Stimulated activated naive CD8-positive, alpha-beta T cell treated with anti-CD3 and anti-CD28 coated beads, Interleukin-15, amount 100 ng/mL, for 72 hours (primary cell): ENCODE measurements at regions not wholly inside any gene's neighbourhood (a gene's known extent, or its start where the extent isn't known, plus 50 kb on each side); places are given as distances from the start of the nearest gene placed in this dataset.
A peak's percentile ranks its signal among the peaks of the same experiment; 100 is the strongest.

Experiments used
- ATAC-seq: fragments of 150-1000 bp; cut with Tn5 transposase; 2 replicates; pipeline ENCODE4 v1.10.0; 2021; ENCODE audit warnings: mild to moderate bottlenecking, moderate library complexity
- DNase-seq, 2 donors: peaks; one replicate each; pipeline ENCODE4 v3.0.0; 2021 to 2022
- H3K27ac Mint-ChIP-seq, 2 donors: one replicate each; pipeline ENCODE4 v1.8.0; 2022; ENCODE audit warnings: mild to moderate bottlenecking in 2 of 2, mixed read lengths in 2 of 2, moderate library complexity in 2 of 2
- H3K27me3 Mint-ChIP-seq: one replicate; pipeline ENCODE4 v1.8.0; 2022; ENCODE audit warnings: mixed read lengths
- H3K4me1 Mint-ChIP-seq: one replicate; pipeline ENCODE4 v1.8.0; 2022; ENCODE audit warnings: mild to moderate bottlenecking, mixed read lengths
- H3K4me3 Mint-ChIP-seq, 2 donors: one replicate each; pipeline ENCODE4 v1.8.0; 2022; ENCODE audit warnings: mild to moderate bottlenecking in 2 of 2, mixed read lengths in 2 of 2, moderate library complexity in 1 of 2
- H3K9me3 Mint-ChIP-seq, 2 donors: one replicate each; pipeline ENCODE4 v1.8.0; 2022; ENCODE audit warnings: mixed read lengths in 2 of 2

GRCh38 chr18:57991552-57991951 lies 52.5 kb upstream of the NEDD4L start:
- no peak overlapping the region for H3K27ac Mint-ChIP-seq
- no peak for ATAC-seq
- peaks cover 30% of the 10 kb centered on the region for H3K27me3 Mint-ChIP-seq
- H3K9me3 Mint-ChIP-seq: no peaks in the 10 kb centered on the region
- DNase-seq: no peak
- peaks cover 9% of the 10 kb centered on the region for H3K4me1 Mint-ChIP-seq
- H3K4me3 Mint-ChIP-seq: no peak overlapping the region

DNA sequence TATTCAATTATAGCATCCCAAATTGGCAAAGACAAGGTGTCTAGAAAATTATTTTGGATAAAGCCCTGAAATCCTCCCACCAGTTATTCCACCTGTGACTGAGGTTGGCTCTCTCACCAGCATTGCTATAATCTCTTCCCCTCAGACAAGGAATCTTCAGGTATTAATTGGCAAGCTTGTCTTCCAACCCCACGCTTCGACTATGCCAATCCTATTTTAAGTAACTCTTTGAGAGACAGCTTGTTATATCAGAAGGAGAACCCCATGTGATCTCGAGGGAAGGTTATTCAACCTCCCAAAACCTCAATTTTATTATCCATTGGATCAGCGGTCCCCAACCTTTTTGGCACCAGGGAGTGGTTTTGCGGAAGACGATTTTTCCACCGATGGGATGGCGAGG lies 54.5 kb upstream of the NEDD4L start:
- Mint-ChIP-seq H3K27ac (no peak overlapping the region), H3K4me3 (no peak overlapping the region), H3K4me1 (no peaks in the 10 kb centered on the region), H3K9me3 (no peaks in the 10 kb centered on the region), H3K27me3 (peaks cover 15% of the 10 kb centered on the region)
- ATAC-seq (no peak), DNase-seq (no peak)

DNA sequence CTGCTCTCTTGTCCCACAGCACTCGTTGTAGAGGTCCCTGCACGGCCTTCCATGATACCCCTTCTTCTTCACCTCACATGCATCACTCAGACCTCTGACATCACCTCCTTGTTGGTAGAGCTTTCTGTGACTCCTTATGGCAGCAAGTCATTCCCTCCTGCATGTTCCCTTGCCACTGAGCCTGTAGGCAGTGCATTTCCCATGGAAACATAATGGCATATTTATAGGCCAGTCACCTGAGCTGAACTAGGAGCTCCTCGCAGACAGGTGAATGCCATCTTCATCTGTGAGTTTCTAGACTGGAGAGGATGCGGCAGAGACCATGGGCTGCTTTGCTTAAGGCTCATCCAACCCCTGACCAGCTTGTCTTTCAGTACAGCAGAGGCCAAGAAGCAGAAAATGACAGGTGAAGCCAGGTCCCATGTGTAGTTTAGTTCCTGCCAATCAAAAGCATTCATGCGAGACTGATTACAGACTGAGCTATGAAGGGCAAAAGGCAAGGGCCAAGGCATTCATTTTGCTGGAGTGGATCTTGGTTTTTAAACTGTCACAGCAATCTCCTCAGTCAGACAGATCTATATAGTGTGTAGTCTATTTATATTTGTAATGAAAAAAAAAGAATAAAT lies 59.4 kb upstream of the NEDD4L start:
- no peaks in the 10 kb centered on the region for H3K9me3 Mint-ChIP-seq
- no peak overlapping the region for H3K27ac Mint-ChIP-seq
- DNase-seq (no peak), ATAC-seq (no peak)
- no peaks in the 10 kb centered on the region for H3K27me3 Mint-ChIP-seq
- no peaks in the 10 kb centered on the region for H3K4me1 Mint-ChIP-seq
- H3K4me3 Mint-ChIP-seq: no peak overlapping the region

GRCh38 chr18:57983965-57984364 lies 60.1 kb upstream of the NEDD4L start:
- DNase-seq: no peak
- Mint-ChIP-seq H3K4me3 (no peak overlapping the region), H3K9me3 (no peaks in the 10 kb centered on the region), H3K4me1 (no peaks in the 10 kb centered on the region), H3K27ac (no peak overlapping the region), H3K27me3 (no peaks in the 10 kb centered on the region)
- no peak for ATAC-seq

GRCh38 chr18:57983472-57983871 lies 60.6 kb upstream of the NEDD4L start:
- Mint-ChIP-seq H3K9me3 (no peaks in the 10 kb centered on the region), H3K27me3 (no peaks in the 10 kb centered on the region), H3K4me1 (no peaks in the 10 kb centered on the region), H3K4me3 (no peak overlapping the region), H3K27ac (no peak overlapping the region)
- ATAC-seq: no peak
- DNase-seq: no peak

GRCh38 chr18:57982372-57983021 lies 61.5 kb upstream of the NEDD4L start:
- ATAC-seq: no peak
- Mint-ChIP-seq H3K4me1 (no peaks in the 10 kb centered on the region), H3K27ac (peak overlapping the region in 1 of 2 donors; percentile 45), H3K9me3 (no peaks in the 10 kb centered on the region), H3K27me3 (no peaks in the 10 kb centered on the region), H3K4me3 (no peak overlapping the region)
- DNase-seq: no peak

GRCh38 chr18:57981308-57982028 lies 62.6 kb upstream of the NEDD4L start:
- Mint-ChIP-seq H3K4me1 (no peaks in the 10 kb centered on the region), H3K4me3 (no peak overlapping the region), H3K27ac (peak overlapping the region in 1 of 2 donors; percentile 84), H3K27me3 (no peaks in the 10 kb centered on the region), H3K9me3 (no peaks in the 10 kb centered on the region)
- ATAC-seq (no peak), DNase-seq (no peak)

- Mint-ChIP-seq H3K4me1 (peaks cover 7% of the 10 kb centered on the region), H3K27ac (no peak overlapping the region), H3K4me3 (no peak overlapping the region), H3K9me3 (no peaks in the 10 kb centered on the region), H3K27me3 (peaks cover 6% of the 10 kb centered on the region)
- no peak for ATAC-seq
- DNase-seq: no peak
Measured at GRCh38 chr18:57980573-57981307, 63.3 kb upstream of the NEDD4L start.

GRCh38 chr18:57976230-57976773 lies 67.7 kb upstream of the NEDD4L start:
- H3K27ac Mint-ChIP-seq: no peak overlapping the region
- H3K4me3 Mint-ChIP-seq: no peak overlapping the region
- H3K9me3 Mint-ChIP-seq: no peaks in the 10 kb centered on the region
- DNase-seq (no peak), ATAC-seq (no peak)
- peaks cover 16% of the 10 kb centered on the region for H3K27me3 Mint-ChIP-seq
- H3K4me1 Mint-ChIP-seq: peaks cover 8% of the 10 kb centered on the region

GRCh38 chr18:57975805-57976204 lies 68.2 kb upstream of the NEDD4L start:
- Mint-ChIP-seq H3K27me3 (peaks cover 16% of the 10 kb centered on the region), H3K4me3 (no peak overlapping the region)

GRCh38 chr18:57974585-57975265 lies 69.3 kb upstream of the NEDD4L start:
- no peak overlapping the region for H3K4me3 Mint-ChIP-seq
- H3K4me1 Mint-ChIP-seq: peaks cover 15% of the 10 kb centered on the region
- H3K9me3 Mint-ChIP-seq: no peaks in the 10 kb centered on the region
- peaks cover 16% of the 10 kb centered on the region for H3K27me3 Mint-ChIP-seq
- H3K27ac Mint-ChIP-seq: no peak overlapping the region
- ATAC-seq (no peak), DNase-seq (no peak)

More at GRCh38 chr18:57975805-57976204, 68.2 kb upstream of the NEDD4L start:
- no peaks in the 10 kb centered on the region for H3K9me3 Mint-ChIP-seq
- H3K27ac Mint-ChIP-seq: no peak overlapping the region
- DNase-seq (no peak), ATAC-seq (peak; percentile 46)
- H3K4me1 Mint-ChIP-seq: peaks cover 8% of the 10 kb centered on the region

DNA sequence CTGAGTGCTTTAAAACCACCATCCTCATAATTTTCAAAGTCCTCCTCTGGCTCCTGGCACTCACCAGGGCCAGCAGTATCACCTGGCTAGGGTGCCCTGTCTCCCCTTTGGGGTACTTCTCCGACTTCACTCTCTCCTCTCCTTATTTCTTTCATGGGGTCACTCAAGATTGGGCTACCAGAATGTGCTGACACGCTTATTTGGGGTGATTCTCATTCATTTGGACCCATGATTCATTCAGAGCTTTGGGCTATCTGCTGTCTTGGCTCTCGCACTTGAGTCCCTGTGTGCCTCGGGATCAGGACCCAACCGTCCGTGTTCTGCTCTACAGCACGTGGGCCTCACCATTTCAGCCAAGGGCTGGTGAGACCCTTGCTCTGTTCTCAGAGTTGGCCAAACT lies 70.1 kb upstream of the NEDD4L start:
- H3K27me3 Mint-ChIP-seq: peaks cover 16% of the 10 kb centered on the region
- no peaks in the 10 kb centered on the region for H3K9me3 Mint-ChIP-seq
- H3K4me3 Mint-ChIP-seq: no peak overlapping the region
- H3K27ac Mint-ChIP-seq: no peak overlapping the region
- no peak for ATAC-seq
- no peak for DNase-seq
- H3K4me1 Mint-ChIP-seq: peaks cover 19% of the 10 kb centered on the region

GRCh38 chr18:57970356-57971095 lies 73.5 kb upstream of the NEDD4L start:
- H3K27me3 Mint-ChIP-seq: peaks cover 13% of the 10 kb centered on the region
- no peak overlapping the region for H3K27ac Mint-ChIP-seq
- H3K9me3 Mint-ChIP-seq: no peaks in the 10 kb centered on the region
- no peak overlapping the region for H3K4me3 Mint-ChIP-seq
- DNase-seq (no peak), ATAC-seq (no peak)
- H3K4me1 Mint-ChIP-seq: peaks cover 11% of the 10 kb centered on the region

- H3K27me3 Mint-ChIP-seq: peaks cover 20% of the 10 kb centered on the region
- H3K4me1 Mint-ChIP-seq: peaks cover 11% of the 10 kb centered on the region
- no peak for DNase-seq
- ATAC-seq: no peak
- no peak overlapping the region for H3K27ac Mint-ChIP-seq
- no peak overlapping the region for H3K4me3 Mint-ChIP-seq
- no peaks in the 10 kb centered on the region for H3K9me3 Mint-ChIP-seq
Measured at GRCh38 chr18:57969824-57970223, 74.2 kb upstream of the NEDD4L start.
